EL (cell line): ENCODE measurements at regions not wholly inside any gene's neighbourhood (a gene's known extent, or its start where the extent isn't known, plus 50 kb on each side); places are given as distances from the start of the nearest gene placed in this dataset.
A peak's percentile ranks its signal among the peaks of the same experiment; 100 is the strongest.

Source experiments
- DNase-seq: peaks from one replicate; pipeline ENCODE4 v3.0.0-alpha.2; 2016

DNA sequence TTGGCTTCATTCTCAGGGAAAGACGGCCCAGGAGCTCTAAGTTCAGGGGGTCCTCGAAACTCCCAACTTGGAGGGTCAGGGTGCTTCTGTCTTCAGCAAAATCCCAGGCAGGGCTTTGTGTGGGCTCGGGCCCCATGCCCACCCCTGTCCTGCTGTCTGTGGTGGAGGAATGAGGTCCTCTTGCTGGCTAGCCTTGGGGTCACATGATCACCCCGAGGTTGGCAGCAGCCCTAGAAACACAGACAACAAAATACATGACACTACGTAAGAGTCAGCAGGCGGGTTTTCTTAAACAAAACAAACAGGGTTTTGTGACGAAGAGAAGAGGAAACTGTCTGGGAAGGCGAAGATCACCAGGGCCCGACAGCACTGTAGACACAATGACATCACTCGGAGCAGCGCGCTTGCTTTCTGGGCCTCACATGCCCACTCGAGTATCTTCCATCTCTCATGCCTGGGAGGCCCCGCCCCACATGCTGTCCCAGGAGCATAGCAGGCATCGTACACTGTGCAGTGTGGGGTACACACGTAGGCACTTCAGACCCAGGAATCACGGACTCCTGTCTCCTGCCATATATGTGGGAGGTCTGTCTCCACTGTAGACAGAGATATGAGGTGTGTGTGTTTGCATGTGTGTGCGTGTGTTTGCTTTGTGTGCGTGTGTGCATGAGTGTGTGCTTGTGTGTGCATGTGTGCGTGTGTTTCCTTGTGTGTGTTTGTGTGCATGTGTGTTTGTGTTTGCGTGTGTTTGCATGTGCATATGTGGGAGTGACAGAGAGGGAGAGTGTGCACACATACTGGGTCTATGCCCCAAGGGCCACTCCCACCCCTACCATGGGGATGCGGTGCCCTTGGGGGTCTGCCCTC, 94.7 kb downstream of the SIK1 start:
- peak; percentile 81 for DNase-seq

DNA sequence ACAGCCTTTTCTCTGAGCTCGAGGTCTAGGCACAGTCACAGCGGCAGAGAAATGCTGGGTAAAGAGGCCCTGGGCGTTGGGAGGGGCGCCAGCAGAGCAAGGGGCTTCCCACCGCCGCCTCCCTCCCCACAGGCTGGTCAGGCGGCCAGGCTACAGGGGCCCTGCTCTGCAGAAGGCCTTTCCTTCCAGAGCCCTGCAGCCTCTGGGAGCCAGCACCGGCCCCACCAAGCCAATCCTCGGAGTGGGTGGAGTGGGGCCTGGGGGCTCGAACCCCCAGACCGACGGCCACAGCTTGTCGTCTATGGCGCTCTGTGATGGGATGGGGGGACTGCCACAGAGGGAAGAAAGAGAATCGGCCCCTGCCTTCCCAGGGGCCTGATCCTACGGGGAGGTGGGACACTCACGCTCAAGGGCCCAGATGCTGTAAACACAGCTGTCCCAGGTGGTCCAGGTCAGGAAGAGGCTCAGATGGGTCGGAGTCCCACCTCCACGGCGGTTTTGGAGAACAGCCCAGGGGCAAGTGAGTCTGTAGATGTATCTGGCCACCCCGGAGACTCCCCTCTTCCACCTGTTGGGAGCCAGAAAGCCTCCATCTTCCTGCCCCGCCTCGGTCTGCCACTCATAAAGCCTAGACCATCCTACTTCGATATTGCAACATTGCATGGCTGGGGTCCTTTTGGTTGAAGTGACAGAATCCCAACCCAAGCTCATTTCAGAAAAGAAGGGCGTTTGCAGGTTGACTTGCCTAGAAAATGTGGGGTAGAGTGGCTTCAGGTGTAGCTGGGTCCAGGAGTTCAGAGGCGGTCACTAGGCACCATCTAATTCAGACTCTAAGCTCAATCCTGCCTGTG, 95.6 kb downstream of the SIK1 start:
- DNase-seq = no peak

DNA sequence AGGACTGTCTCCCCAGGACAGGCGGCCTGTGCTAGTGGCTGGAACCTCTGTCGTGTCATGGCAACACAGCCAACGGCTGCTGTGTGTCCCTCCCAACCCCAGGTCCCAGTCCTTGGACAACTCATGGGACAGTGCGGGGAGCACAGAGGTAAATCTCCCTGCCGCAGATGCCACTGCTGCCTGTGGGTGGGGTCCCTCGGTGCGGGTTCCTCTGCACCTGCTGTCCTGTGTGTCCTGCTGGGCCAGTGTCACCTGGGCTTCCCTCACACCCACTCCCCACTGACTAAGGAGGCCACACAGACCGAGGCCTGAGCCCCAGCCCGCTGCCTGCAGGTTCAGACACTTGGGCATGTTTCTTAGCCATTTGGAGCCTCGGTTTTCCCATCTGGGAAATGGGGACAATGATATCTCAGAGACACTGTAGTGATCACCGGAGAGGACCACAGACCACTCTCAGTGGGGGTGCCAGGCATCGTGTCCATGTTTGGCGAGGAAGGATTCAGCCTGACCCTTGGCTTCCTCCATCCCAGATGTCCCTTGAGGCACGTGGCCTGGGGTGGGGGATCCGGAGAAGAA, 96.5 kb downstream of the SIK1 start:
- no peak for DNase-seq

DNA sequence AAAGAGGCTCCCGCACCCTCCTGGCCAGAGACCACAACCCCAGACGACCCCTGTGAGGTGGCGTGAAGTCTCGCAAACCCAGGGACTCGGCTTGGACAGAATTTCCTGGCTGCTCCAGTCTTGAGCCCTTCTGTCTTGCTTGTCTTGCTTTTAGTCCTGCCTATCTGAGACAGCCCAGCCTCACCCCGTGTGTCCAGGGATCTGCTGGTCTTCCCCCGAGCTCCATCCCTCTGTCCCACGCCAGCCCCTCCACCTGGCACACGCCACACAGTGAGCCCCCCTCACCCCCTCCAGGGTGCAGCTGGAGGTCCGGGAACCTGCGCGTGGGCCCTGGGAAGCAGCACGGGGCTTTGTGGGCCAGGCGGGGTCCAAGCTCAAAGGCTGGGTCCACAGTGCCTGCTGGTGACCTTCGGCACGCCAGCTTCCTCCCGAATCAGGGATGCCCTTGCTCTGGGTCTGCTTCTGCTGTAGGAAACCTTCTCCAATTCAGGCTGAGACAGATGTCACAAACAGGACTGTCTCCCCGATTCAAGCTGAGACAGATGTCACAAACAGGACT, 97.1 kb downstream of the SIK1 start:
- DNase-seq = no peak

DNA sequence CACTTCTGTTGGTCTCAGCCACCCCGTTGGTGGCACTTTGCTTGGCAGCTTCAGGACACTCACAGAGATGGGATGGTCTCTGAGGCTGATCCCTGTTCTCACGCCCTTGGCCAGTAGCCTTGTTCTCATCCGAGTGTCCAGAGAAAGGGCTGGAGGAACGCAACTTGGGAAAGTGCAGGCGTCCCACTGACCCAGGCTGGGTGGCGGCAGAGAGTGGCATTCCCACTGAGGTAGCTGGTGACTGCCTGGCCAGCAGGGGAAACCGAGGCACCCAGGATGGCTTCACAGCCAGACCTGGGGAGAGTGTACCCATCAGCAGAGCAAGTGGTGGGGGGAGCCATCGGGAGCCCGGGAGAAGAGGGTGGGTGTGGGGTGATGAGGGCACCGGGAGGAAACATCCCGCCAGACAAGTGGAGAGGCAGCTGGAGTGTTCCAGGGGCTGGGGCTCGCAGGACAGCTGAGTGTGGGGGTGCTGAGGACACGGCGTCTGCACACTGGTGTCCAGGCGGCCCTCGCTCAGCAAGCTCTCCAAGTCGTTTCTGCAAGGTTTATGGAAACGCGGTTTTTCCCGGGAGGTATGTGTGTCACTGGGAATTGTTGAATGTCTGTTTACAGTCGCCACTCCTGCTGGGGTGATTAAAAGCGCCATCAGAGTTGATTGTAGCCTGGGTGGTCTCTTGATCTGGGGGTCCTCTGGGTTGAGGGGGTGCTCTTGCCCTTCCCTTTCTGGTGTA, 97.8 kb downstream of the SIK1 start:
- no peak for DNase-seq

DNA sequence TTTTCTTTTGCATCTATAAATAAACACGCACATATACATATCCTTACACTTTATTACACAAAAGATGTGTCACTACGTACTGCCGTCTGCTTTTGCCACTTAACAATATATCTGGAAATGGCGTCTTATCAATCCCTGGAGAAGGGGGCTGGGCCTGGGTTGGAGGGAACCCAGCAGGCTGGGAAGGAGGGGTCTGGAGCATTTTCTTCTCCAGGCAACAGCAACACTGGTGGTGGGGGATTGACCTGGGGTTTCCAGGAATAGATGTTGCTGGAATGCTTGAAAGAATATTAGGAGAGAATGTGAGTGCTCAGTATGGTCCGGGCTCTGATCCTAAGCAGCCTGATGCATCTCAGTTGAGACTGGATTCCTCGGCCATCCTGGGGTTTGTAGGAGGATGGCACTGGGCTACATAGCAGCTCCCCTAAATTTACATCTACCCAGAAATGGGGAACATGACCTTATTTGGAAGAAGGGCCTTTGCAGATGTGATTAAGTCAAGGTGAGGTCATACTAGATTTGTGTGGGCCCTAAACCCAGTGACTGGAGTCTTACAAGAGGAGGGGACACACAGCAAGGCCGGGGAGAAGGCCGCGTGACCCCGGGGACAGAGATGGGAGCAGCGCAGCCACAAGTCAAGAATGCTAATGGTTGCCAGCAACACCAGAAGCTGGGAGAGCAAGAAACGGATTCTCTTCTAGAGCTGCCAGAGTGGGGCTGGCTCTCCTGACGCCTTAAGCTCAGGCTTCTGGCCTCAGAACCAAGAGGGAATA, 98.6 kb downstream of the SIK1 start:
- no peak for DNase-seq

DNA sequence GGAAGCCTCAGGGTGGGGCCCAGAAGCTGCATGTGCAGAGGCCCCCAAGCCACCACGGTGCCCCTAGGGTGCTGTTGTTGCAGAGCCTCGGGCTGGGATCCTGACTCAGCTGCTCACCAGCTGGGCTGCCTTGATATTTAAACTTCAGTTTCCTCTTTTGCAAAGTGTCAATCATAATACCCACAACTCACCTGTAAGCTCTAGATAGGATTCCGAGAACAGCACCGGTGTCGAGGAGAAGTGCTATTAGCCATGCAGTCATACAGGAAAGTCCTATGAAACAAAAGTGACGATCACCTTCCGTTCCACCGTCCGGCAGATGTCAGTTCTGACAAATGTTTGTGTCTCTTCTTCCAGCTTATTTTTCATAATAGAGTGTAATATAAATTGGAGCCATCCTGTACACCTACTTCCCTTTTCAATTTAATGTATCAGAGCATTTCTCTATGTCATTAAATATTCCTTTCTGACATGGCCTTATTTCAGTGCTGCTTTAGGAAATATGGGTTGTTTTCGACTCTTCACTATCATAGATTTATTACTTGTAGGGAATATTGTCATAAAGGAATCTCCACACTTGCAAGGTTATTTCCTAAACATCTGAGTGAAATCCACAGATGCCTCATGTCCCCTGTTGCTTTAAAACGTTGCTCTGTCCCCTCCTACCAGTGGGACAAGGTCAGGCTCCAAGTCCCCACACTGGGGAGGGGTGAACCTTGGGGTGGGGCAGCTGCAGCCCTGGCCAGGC, 100.8 kb downstream of the SIK1 start:
- no peak for DNase-seq

DNA sequence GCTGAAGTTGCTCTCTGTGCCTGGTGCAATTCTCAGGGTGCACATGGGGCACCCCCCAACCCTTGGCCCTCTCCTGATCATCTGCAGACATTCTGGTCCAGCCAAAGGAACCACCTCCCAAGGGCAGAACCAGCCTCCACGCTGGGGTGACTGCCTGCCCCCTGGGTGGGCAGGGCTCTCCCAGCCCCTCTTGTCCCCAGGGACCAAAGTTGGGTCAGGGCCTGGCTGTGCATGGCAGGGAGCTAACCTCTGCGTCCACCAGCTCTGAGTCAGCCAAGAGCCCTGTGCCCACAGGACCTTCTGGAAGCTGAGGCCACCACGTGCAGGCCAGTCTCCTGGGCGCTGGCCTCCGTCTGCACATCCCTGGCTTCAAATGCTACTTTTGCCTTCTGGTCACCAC, 101.9 kb downstream of the SIK1 start:
- no peak for DNase-seq

DNA sequence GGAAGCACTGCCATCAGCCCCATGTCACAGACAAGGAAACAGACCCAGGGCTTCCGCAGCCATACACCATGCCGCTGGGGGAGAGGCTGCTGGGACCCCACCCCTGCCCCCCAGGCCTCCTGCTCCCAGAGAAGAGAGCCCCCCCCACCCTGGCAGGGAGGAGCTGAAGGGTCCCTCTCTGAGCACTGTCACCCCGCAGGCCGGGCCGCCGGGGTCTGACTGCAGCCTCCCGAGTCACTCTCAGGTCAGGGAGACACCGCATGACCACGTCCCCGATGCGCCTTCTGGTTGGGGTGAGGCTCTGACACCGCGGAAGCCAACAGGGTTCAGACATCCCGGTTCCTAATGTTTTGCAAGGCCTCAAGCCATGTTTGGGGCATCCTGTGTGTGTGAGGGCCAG, 102.3 kb downstream of the SIK1 start:
- no peak for DNase-seq

DNA sequence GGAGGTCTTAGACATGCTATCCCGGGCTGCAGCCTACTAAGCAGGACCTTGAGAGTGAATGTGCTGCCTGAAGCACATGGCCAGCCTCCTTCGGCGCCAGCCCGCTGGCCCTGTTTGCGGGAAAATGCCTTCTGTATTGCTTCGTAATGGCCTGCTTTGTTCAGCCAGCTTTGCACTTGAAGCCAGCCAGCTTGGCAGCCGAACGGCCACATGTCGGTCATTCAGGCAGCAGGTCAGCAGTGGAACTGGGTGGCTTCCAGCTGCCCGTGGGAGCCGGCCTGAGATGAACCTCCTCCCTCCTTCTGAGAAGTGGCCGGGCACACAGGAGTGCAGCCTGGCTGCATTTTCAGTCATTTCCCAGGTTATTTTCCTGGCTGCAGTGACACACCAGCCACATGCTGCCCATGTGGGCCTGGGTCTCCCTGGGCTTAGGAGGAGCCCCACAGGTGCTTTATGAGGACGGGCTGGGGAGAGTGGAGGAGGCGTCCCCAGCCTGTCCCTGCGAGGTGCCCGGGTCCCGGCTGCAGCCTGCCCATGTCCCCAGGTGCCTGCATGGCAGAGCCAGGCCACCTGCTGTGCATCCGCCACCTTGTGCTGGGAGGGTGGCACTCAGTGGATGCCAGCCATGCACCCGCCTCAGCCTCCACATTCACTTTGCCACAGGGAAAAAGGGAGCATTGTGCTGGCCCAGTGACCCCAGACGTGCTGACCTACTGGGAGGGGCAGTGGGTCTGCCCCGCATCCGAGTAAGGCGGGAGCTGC, 103.5 kb downstream of the SIK1 start:
- DNase-seq = no peak

DNA sequence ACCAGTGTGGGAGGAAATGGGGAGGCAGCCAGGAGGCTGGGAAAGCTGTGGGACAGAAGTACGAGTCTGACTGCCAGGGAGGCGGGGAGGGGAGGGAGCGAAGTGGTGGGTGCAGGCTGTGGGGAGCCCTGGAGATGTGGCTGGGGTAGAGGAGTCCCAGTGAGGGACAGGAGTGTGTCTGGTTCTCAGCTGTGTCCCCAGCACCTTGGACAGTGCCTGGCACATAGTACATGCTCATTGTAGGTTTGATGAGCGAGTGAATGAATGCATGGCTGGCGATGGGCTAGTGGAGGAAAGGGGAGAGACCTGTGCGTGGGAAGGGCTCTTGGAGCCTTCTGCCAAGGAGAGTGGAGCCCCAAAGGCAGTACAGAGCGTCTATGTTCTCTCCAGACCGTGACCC, 104.1 kb downstream of the SIK1 start:
- DNase-seq = no peak

DNA sequence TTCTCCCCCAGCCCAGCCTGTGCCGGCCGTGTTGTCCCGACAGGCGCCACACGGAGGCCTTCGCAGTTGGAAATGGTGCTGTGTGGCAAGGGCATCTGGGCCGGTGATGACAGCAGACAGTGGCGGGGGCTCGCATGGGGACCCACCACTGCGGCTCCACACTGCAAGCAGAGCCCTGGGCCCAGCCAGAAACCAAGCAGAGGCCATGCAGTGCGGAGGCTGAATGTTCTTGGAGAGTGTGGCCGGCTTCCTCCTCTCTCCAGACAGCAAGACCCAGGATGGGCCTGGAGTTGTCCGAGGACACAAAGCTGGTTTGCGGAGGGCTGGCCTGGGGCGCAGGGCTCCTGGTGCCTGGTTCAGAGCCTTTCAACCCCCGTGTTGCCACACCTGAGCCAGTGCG, 104.6 kb downstream of the SIK1 start:
- no peak for DNase-seq

DNA sequence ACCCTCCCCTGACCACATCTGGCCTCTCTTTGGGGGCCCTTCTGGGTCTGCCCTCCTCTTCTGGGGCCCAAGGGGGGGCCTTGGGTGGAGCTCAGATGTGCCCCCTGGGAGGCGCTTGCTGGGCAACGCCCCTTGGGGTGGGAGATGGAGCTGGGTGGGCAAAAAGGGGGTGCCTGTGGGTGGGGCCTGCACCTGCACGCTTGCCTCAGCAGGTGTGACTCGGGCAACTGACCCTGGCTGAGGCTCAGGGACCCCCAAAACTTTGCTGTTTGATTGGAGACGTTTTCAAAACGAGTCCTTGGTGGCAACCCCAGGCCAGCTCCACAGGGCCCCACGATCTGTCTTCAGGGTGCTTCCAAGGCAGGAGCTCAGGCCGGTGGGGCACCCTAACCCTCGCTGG, 105.3 kb downstream of the SIK1 start:
- DNase-seq = no peak

DNA sequence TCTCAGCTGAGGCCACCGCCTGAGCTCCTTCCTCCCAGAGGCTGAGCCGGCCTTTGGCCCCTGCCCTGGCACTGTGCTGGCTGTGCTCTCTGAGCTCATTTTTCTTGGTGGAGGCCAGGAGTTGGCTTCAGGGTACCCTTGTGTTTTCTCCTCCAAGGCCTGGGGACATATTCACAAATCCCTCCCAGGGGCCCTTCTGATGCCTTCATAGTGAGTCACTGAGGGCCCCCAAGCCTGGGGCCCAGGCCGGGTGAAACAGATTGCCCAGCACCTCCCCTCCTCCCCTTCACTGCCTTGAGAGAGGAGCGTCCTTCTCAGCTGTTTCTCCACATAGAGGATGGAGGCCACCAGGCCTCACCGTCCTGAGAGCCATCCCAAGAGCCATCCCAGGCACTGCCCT, 105.8 kb downstream of the SIK1 start:
- peak; percentile 88 for DNase-seq

DNA sequence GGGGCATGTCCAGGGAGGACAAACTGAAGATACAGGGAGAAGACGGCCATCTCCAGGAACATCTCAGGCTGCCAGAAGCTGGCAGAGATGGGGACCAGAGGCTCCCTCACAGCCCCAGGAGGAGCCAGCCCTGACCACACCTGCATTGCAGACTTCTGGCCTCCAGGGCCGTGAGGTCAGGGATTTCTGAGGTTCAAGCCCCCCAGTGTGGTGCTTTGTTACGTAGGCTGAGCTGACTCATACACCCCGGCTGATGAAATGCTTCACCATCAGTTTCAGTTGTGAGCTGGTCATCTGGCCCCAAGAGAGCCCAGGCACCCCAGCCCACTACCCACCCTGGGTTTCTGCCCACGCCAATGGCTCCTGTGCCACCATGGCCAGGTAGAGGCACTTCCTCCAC, 106.4 kb downstream of the SIK1 start:
- peak; percentile 44 for DNase-seq

DNA sequence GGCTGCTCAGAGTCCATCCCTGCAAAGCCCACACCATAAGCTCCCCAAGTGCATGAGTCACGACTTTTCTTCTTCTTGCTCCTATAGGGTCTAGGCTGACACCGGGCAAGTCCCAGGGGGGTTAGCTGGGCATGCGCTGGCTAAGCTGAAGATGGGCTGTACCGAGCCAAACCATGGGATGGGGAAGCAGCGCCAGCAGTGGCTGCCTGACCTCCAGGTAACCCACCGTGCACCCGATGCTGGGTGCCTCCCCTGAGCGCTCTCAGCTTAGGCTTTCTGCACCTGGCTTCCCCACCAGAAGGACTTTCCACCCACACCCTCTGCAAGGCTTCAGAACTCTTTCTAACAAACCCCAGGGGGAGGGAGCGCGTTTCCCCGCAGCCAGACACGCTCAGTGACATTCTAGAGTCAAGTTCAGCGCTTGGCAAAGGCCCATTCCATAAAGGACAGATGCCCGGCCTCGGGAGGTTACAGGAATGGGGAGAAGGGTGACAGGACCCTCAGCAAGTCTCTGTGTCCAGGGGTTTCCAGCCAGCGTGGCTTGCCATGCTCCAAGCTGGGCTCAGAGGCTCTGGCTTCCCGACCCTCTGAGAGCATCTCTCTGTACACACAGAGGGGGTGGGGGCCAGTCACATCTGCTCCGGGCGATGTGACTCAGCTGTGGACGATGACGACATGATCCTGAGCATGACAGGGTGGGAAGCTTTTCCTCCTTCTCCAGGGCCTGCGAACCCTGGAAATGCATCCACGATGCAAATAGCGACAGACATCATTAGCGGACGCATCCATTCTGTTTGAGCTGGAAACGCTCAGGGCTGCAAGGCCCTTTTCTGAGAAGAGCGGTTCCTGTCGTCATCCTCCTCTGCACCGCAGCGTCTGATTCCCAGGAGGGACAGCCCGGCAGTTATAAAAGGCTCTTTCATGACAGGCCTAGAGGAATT, 107.8 kb downstream of the SIK1 start:
- DNase-seq = peak; percentile 88

DNA sequence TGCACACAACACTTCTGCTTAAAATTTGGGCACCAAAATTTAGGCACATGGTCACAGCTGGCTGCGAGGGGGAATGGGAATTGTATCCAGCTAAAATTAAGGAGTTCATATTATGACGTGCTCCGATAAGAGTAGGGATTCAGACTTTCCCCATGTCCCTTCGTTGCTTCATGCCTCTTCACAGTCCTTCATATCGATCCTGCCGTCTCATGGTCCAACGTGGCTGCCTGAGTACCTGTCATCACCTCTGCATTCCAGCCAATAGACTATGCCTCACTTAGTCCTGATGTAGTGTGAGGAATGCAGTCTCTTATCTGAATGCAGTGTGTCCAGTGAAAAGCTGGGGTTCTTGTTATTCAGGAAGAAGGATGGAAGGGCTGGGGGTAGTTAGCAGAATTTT, 108.6 kb downstream of the SIK1 start:
- no peak for DNase-seq

DNA sequence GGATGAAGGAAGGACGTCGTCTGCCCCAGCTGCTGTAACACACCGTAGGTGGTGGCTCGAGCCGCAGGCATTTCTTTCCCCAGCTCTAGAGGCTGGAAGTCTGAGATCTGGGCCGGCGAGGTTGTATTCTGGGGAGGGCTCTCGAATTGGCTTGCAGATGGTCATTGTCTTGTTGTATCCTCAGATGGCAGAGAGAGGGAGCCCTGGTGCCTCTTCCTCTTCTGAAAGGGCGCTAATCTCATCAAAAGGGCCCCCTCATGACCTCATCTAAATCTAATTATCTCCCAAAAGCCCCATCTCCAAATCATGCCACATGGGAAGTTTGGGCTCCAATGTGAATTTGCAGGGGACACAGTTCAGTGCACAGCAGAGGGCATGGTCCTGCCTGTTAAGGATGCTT, 109.0 kb downstream of the SIK1 start:
- DNase-seq = no peak

DNA sequence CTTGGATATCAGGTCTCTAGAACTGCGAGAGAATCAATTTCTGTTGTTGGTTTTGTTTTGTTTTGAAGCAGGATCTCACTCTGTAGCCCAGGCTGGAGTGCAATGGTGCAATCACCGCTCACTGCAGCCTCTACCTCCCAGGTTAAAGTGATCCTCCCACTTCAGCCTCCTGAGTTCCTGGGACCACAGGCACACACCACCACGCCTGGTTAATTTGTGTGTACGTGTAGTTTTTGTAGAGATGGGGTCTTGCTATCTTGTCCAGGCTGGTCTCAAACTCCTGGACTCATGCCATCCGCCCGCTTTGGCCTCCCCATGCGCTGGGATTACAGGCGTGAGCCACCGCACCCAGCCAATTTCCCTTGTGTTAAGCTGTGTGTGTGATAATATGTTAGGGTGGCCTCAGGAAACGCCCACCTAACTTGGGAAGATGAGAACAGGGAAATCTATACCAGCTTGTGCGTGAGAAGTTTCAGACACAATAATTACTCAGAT, 109.6 kb downstream of the SIK1 start:
- no peak for DNase-seq
